ENCODE measurements at regions not wholly inside any gene's neighbourhood (a gene's known extent, or its start where the extent isn't known, plus 50 kb on each side); places are given as distances from the start of the nearest gene placed in this dataset.

DNA sequence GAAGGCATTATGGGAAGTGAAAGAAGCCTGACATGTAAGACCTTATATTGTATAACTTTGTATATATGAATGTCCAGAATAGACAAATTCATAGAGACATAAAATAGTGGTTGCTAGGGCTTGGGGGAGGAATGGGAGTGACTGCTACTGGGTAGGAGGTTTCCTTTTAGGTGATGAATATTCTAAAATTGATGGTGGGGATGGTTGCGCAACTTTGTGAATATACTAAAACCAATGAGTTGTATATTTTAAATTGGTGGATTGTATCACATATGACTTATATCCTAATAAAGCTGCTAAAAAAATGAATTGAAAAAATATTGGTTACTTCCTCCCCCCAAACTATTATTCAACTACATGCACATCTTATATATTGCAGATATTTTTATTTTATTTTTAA, 70.0 kb downstream of the UCHL1 start:
- Histone ChIP-seq H3K27ac (no peak overlapping the region), H3K4me3 (no peak overlapping the region), H3K36me3 (no peaks in the 10 kb centered on the region), H3K9me3 (ENCODE audit: low read depth) (no peaks in the 10 kb centered on the region), H3K27me3 (peaks cover 94% of the 10 kb centered on the region), H3K4me1 (ENCODE audit: low read depth) (no peaks in the 10 kb centered on the region)
- DNase-seq (ENCODE audit: low read depth in 1 of 2, low spot score in 1 of 2), result no peak
- TF ChIP-seq, protein P1, sequence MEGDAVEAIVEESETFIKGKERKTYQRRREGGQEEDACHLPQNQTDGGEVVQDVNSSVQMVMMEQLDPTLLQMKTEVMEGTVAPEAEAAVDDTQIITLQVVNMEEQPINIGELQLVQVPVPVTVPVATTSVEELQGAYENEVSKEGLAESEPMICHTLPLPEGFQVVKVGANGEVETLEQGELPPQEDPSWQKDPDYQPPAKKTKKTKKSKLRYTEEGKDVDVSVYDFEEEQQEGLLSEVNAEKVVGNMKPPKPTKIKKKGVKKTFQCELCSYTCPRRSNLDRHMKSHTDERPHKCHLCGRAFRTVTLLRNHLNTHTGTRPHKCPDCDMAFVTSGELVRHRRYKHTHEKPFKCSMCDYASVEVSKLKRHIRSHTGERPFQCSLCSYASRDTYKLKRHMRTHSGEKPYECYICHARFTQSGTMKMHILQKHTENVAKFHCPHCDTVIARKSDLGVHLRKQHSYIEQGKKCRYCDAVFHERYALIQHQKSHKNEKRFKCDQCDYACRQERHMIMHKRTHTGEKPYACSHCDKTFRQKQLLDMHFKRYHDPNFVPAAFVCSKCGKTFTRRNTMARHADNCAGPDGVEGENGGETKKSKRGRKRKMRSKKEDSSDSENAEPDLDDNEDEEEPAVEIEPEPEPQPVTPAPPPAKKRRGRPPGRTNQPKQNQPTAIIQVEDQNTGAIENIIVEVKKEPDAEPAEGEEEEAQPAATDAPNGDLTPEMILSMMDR (IDR thresholded peaks at IDR 0.05; ENCODE audit: low read depth, low read length), result no peak

DNA sequence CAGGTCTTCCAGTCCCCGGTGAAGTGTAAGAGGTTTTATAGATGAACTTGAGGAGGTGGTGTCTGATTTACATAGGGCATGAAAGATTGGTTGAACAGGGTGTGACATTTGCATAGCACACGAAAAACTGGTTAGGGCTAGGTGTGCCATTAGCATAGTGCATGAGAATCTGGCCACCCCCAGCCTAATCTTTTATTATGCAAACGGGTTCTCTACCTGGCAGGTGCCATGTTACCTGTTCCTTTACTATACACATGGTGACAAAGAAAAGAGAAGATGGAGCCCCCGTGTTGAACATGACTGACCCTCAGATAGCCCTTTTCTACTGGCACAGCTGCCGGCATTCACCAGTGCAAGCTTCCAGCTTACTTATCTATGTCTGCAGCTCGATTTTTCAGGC, 71.0 kb downstream of the UCHL1 start:
- DNase-seq (ENCODE audit: low read depth in 1 of 2, low spot score in 1 of 2), result no peak
- no peaks in the 10 kb centered on the region for H3K4me1 ChIP-seq (ENCODE audit: low read depth)
- no peaks in the 10 kb centered on the region for H3K9me3 ChIP-seq (ENCODE audit: low read depth)
- peaks cover 94% of the 10 kb centered on the region for H3K27me3 ChIP-seq
- H3K4me3 ChIP-seq, result no peak overlapping the region
- TF ChIP-seq, protein P1 (IDR thresholded peaks at IDR 0.05; ENCODE audit: low read depth, low read length), result no peak
- no peak overlapping the region for H3K27ac ChIP-seq
- H3K36me3 ChIP-seq, result no peaks in the 10 kb centered on the region

DNA sequence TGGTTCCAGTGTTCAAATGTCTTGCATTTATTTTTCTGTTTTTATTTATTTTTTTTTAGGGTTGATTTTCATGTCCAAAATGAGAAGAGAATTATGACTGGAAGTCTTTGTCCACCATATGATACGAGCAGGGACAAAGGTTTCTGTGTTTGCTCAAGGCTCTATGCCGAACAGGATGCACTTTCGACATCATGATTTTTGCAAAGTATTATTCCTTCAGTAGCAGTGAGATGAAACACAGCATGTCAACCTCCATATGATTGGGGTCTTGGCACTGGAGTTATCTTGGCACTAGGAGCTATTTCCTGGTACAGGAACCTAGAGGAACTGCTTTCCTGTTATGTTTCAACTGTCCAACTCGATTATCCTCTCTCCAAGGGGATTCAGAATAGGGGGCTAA, 72.6 kb downstream of the UCHL1 start:
- H3K9me3 ChIP-seq (ENCODE audit: low read depth), result no peaks in the 10 kb centered on the region
- H3K4me1 ChIP-seq (ENCODE audit: low read depth), result no peaks in the 10 kb centered on the region
- TF ChIP-seq, protein P1 (IDR thresholded peaks at IDR 0.05; ENCODE audit: low read depth, low read length), result no peak
- peak in 1 of 2 donors; percentile 40 for DNase-seq (ENCODE audit: low read depth in 1 of 2, low spot score in 1 of 2)
- peaks cover 94% of the 10 kb centered on the region for H3K27me3 ChIP-seq
- H3K4me3 ChIP-seq, result no peak overlapping the region
- no peak overlapping the region for H3K27ac ChIP-seq
- H3K36me3 ChIP-seq, result no peaks in the 10 kb centered on the region

DNA sequence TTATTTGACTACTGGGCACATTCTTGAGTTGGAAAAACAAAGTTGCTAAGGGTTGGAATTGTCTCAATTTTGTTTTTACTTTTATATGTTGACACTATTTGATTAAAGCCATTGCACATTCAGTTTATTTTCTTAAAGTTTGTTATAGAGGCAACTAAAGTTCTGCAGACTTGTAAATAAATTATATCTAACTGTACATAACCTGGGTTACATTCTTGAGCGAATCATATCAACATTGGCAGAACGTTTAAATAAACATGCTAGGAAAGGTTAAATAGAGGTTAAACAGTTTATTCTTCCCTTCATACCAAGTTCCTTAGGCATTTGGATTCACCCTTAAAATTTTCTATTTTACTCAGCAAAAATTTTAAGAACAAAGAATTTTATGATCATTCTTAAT, 74.5 kb downstream of the UCHL1 start:
- Histone ChIP-seq H3K9me3 (ENCODE audit: low read depth) (no peaks in the 10 kb centered on the region), H3K4me1 (ENCODE audit: low read depth) (no peaks in the 10 kb centered on the region), H3K4me3 (no peak overlapping the region), H3K36me3 (no peaks in the 10 kb centered on the region), H3K27ac (no peak overlapping the region), H3K27me3 (peaks cover 87% of the 10 kb centered on the region)
- DNase-seq (ENCODE audit: low read depth in 1 of 2, low spot score in 1 of 2), result peak in 1 of 2 donors; percentile 13
- TF ChIP-seq, protein P1 (IDR thresholded peaks at IDR 0.05; ENCODE audit: low read depth, low read length), result no peak

DNA sequence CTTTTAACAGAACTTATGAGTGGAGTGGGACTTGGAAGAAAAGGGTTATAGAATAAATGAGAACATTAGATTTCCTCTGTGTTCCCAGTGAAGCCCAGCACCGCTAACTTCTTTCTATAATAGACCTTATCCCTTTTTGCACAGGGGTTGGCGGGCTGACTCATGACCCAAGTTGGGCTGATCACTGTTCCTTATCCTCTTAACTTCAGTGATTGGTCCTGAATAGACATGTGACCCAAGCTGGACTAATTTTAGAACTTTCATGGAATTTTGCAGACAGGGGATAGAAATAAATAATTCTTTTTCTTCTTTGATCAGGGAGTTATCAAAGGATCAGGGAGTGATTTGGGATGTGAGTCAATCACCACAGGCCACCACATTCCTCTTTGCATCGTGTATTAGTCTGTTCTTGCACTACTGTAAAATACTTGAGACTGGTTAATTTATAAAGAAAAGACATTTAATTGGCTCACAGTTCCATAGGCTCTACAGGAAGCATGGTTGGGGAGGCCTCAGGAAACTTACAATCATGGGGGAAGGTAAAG, 75.9 kb downstream of the UCHL1 start:
- Histone ChIP-seq H3K27me3 (peaks cover 78% of the 10 kb centered on the region), H3K36me3 (no peaks in the 10 kb centered on the region), H3K4me1 (ENCODE audit: low read depth) (no peaks in the 10 kb centered on the region), H3K4me3 (no peak overlapping the region), H3K27ac (no peak overlapping the region), H3K9me3 (ENCODE audit: low read depth) (no peaks in the 10 kb centered on the region)
- no peak for DNase-seq (ENCODE audit: low read depth in 1 of 2, low spot score in 1 of 2)
- TF ChIP-seq, protein P1 (IDR thresholded peaks at IDR 0.05; ENCODE audit: low read depth, low read length), result no peak

DNA sequence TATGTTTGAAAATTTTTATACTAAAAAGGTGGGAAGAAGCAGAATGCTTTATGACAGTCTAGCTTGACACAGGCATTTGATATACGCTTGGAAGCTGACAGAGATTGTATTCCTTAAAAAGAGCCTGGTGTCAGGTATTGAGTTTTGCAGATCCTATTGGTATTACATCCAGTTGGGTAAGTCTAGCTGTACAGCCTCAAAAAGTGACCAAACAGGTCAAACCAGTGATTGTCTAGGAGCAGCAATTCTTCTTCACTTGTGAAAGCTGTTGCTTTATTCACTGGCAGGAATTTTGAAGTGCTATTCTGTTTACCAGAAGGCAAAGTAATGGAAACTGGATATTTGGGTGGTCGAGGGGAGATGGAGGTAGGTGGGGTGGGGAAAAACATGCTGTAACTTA, 77.5 kb downstream of the UCHL1 start:
- TF ChIP-seq, protein P1 (IDR thresholded peaks at IDR 0.05; ENCODE audit: low read depth, low read length), result no peak
- Histone ChIP-seq H3K36me3 (no peaks in the 10 kb centered on the region), H3K27ac (no peak overlapping the region), H3K27me3 (peaks cover 65% of the 10 kb centered on the region), H3K9me3 (ENCODE audit: low read depth) (no peaks in the 10 kb centered on the region), H3K4me3 (no peak overlapping the region), H3K4me1 (ENCODE audit: low read depth) (no peaks in the 10 kb centered on the region)
- DNase-seq (ENCODE audit: low read depth in 1 of 2, low spot score in 1 of 2), result no peak

All from cardiac muscle cell (in vitro differentiated cells and primary cell).